Peyer's patch (tissue), 4 donors: ENCODE measurements at regions not wholly inside any gene's neighbourhood (a gene's known extent, or its start where the extent isn't known, plus 50 kb on each side); places are given as distances from the start of the nearest gene placed in this dataset.
"Not testable (repeated sequence)": the region's sequence is repeated elsewhere in the genome, so short reads cannot be mapped to it uniquely, and the experiment has no call there.

ENCODE experiments used
- CTCF ChIP-seq, 6 experiments: fragments of 450-650 bp in 4 of 6; fragments of 200-600 bp in 2 of 6; sonication (generic) in 1 of 6; IDR thresholded peaks; one replicate each; pipeline ENCODE4 v1.5.1; 2017 to 2019; ENCODE audit warnings: antibody characterized with exemption in 6 of 6, mild to moderate bottlenecking in 3 of 6, moderate library complexity in 1 of 6
- POLR2A ChIP-seq, 2 donors: fragments of 450-650 bp; IDR thresholded peaks; one replicate each; pipeline ENCODE4 v1.5.1; 2017; ENCODE audit warnings: antibody characterized with exemption in 2 of 2, mild to moderate bottlenecking in 2 of 2, moderate library complexity in 2 of 2

GRCh38 chr2:87352178-87352934 is 330.7 kb upstream of the PLGLB1 start:
- TF ChIP-seq CTCF, POLR2A (IDR thresholded peaks at IDR 0.05): not testable (repeated sequence)
